Epithelial cell of esophagus (primary cell): ENCODE measurements at regions not wholly inside any gene's neighbourhood (a gene's known extent, or its start where the extent isn't known, plus 50 kb on each side); places are given as distances from the start of the nearest gene placed in this dataset.

Experiments used
- DNase-seq: peaks from one replicate; pipeline ENCODE4 v3.0.0; 2010; ENCODE audit warnings: low read depth
- H3K4me3 ChIP-seq: 2 replicates; pipeline ENCODE4 v1.5.1; 2011; ENCODE audit warnings: mild to moderate bottlenecking, low read length, control low read depth
- TF ChIP-seq, protein P1 (sequence below): IDR thresholded peaks from 2 replicates; pipeline ENCODE4 v1.5.1; 2011; ENCODE audit warnings: low read depth, mild to moderate bottlenecking, low read length, control low read depth, inconsistent platforms; ENCODE audit not compliant: insufficient read depth; ENCODE audit errors: missing control alignments

DNA sequence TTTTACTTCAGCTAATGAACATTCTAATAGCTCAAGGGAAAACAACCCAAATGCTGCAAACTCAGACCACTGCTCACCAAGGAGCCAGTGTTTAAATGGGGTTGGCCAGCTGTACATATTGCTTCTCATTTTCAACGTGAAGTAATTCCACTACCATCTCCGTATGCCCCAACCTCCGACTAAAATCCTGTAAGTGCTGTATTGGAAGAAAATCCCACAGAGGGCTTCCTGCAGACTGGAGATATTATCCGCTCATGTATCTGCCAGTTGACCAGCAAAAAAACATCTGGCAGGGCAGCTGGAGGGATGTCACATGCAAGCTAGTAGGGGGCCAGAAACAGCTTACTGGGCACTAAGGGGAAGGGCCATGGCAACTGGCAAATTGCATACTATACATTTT lies 485.0 kb downstream of the SNAPC1 start:
- H3K4me3 ChIP-seq: no peak overlapping the region
- no peak for DNase-seq
- TF ChIP-seq, protein P1, sequence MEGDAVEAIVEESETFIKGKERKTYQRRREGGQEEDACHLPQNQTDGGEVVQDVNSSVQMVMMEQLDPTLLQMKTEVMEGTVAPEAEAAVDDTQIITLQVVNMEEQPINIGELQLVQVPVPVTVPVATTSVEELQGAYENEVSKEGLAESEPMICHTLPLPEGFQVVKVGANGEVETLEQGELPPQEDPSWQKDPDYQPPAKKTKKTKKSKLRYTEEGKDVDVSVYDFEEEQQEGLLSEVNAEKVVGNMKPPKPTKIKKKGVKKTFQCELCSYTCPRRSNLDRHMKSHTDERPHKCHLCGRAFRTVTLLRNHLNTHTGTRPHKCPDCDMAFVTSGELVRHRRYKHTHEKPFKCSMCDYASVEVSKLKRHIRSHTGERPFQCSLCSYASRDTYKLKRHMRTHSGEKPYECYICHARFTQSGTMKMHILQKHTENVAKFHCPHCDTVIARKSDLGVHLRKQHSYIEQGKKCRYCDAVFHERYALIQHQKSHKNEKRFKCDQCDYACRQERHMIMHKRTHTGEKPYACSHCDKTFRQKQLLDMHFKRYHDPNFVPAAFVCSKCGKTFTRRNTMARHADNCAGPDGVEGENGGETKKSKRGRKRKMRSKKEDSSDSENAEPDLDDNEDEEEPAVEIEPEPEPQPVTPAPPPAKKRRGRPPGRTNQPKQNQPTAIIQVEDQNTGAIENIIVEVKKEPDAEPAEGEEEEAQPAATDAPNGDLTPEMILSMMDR: no peak

DNA sequence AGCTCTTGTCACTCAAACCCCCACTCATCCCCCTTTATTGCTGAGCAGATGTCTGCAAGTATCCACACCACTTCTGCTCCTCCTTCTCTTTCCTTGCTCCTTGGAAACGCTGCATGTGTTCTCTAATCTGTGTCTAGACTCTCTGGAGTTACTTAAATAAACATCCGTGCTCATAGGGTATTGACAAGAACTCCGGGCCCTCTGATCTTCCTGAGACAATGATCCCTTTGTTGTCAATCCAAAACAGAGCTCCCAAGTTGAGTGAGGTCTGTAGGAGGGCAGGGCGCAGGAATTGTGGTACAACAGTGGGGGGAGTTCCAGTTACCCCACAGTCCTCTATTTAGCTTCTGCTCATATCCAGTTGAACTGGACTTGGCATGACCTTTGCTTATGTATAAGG lies 489.0 kb downstream of the SNAPC1 start:
- H3K4me3 ChIP-seq: no peak overlapping the region
- TF ChIP-seq, protein P1: no peak
- no peak for DNase-seq

DNA sequence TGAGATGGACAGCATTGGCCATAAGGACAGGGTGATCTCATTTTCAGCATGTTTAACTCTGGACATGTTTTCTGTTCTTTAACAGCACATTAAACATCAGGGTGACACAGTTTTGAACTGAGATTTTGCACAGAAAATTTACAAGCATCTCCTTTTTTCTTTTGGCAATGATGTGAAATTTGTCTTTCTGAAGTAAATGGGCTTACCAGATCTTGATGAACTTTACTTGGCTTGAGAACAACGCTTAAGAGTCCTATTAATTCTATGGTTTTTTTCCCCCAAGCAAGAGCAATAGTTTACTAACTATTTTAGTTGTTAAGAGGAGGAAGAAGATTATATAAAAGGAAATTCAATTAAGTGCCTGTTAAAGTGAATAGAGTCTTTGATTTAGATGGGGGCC lies 491.0 kb downstream of the SNAPC1 start:
- DNase-seq: no peak
- H3K4me3 ChIP-seq: no peak overlapping the region
- TF ChIP-seq, protein P1: no peak

DNA sequence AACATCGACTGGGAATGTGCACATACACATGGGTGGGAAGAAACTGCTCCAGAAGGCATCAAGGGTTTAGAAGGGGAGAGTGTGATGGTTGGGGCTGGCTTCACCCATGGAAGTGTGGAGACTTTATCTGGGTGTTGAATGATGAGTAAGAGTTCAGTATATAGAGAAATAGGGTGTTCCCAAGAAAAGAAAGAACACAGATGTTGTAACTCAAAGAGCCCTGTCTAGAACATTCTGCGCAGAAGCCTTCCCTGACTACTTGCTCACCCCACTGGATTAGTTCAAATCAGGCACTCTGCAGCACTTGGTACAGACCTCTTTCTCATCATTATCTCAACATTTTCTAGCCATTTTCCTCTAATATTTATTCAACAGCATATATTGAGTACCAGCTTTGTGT lies 491.7 kb downstream of the SNAPC1 start:
- H3K4me3 ChIP-seq: no peak overlapping the region
- TF ChIP-seq, protein P1: no peak
- no peak for DNase-seq

DNA sequence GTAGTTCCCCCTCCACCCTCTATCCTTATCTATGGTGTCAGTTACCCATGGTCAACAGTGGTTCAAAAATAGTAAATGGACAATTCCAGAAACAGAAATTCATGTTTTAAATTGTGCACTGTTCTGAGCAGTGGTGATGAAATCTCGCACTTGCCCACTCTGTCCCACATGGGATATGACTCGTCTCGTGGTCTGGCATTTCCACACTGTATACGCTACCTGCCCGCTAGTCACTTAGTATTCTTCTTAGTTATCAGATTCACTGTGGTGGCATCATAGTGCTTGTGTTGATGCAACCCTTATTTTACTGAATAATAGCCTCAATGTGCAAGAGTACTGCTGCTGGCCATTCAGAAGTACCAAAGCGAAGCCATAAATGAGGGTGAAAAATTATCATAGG lies 507.0 kb downstream of the SNAPC1 start:
- peak; percentile 29 for DNase-seq

DNA sequence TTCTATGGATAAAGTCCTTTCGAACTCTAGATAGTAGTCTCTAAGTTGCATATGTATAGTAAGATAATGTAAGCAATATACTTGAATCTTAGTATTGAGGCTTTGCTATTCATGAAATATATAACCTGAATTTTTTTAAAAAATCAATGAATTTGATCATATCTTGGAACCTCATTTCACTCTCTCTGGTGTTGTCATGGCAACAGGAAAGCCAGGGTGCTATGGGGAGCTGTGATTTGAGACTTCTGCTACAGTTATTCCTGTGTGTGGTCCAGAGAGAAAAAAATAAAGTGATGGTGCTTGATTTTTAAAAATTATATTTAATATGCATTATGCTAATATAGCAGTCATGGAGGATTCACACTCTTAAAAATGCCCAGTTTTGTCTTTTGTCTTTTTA lies 508.0 kb downstream of the SNAPC1 start:
- no peak for DNase-seq
- TF ChIP-seq, protein P1: no peak
- H3K4me3 ChIP-seq: no peak overlapping the region

More for the DNA sequence above, 507.0 kb downstream of the SNAPC1 start:
- TF ChIP-seq, protein P1: no peak
- H3K4me3 ChIP-seq: no peak overlapping the region

DNA sequence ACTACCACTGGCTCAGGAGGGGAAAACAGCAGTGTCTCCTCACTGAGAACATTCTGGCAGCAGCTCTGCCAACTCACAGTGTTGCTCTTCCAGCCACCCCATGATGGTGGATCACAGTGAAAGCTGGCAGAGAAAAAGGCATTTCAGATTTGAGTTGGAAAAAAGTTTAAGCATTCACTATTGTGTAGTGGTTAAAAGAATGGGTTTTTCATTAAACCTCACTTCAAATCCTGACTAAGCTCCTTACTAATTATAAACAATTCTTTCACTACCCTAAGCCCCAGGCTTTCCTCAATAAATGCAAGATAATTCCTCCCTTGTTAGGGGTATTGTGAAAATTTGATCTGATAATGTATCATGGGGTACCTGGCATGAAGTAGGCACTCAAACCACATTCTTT lies 518.1 kb downstream of the SNAPC1 start:
- no peak overlapping the region for H3K4me3 ChIP-seq
- TF ChIP-seq, protein P1: no peak
- no peak for DNase-seq
